SK-N-SH treated with all-trans-retinoic acid at 6 μM for 48 hours (cell line): ENCODE measurements at regions not wholly inside any gene's neighbourhood (a gene's known extent, or its start where the extent isn't known, plus 50 kb on each side); places are given as distances from the start of the nearest gene placed in this dataset.

Source experiments
- ARNTL ChIP-seq: fragments of 450-650 bp; formaldehyde crosslinking; IDR thresholded peaks from 2 replicates; pipeline ENCODE4 v1.5.0; 2020; ENCODE audit warnings: low read depth, mild to moderate bottlenecking, moderate library complexity, borderline replicate concordance
- ISL1 ChIP-seq: fragments of 250-450 bp; sonication (Bioruptor Pico); IDR thresholded peaks from 2 replicates; pipeline ENCODE4 v2.1.2; 2022; ENCODE audit warnings: mild to moderate bottlenecking, moderate library complexity
- ZFP30 ChIP-seq: fragments of 450-650 bp; formaldehyde crosslinking; IDR thresholded peaks from 2 replicates; pipeline ENCODE4 v1.5.0; 2022; ENCODE audit warnings: mild to moderate bottlenecking, moderate library complexity
- ZNF8 ChIP-seq: fragments of 450-650 bp; formaldehyde crosslinking; IDR thresholded peaks from 2 replicates; pipeline ENCODE4 v1.5.0; 2020; ENCODE audit warnings: mild to moderate bottlenecking, moderate library complexity
- TF ChIP-seq, protein P1 (sequence below): fragments of 250-450 bp; sonication (Bioruptor Pico); IDR thresholded peaks from 2 replicates; pipeline ENCODE4 v1.5.1; 2021; ENCODE audit warnings: mild to moderate bottlenecking, moderate library complexity
- TF ChIP-seq, protein P2 (sequence below): fragments of 250-450 bp; sonication (Bioruptor Pico); IDR thresholded peaks from 2 replicates; pipeline ENCODE4 v1.5.0; 2020; ENCODE audit warnings: mild to moderate bottlenecking, moderate library complexity

DNA sequence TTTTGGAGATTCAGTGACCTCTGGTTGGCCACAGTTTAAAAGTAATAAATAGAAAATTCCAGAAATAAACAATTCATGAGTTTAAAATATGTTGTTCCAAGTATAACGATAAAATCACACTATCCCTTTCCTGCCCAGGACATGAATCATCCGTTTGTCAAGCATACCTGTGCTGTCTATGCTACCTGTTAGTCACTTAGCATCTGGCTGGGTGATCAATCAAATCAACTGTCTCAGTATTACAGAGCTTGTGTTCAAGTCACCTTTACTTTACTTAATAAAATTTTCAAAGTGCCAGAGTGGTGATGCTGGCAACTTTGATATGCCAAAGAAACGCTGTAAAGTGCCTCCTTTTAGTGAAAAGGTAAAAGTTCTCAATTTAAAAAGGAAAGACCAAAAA, 979.5 kb upstream of the NDST4 start:
- no peak for TF ChIP-seq ARNTL (CRISPR knock-in tag)
- TF ChIP-seq, protein P1, sequence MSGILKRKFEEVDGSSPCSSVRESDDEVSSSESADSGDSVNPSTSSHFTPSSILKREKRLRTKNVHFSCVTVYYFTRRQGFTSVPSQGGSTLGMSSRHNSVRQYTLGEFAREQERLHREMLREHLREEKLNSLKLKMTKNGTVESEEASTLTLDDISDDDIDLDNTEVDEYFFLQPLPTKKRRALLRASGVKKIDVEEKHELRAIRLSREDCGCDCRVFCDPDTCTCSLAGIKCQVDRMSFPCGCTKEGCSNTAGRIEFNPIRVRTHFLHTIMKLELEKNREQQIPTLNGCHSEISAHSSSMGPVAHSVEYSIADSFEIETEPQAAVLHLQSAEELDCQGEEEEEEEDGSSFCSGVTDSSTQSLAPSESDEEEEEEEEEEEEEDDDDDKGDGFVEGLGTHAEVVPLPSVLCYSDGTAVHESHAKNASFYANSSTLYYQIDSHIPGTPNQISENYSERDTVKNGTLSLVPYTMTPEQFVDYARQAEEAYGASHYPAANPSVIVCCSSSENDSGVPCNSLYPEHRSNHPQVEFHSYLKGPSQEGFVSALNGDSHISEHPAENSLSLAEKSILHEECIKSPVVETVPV (CRISPR knock-in tag), result no peak
- no peak for TF ChIP-seq ZFP30 (CRISPR knock-in tag)
- no peak for TF ChIP-seq ISL1 (CRISPR knock-in tag)
- no peak for TF ChIP-seq ZNF8 (CRISPR knock-in tag)
- TF ChIP-seq, protein P2, sequence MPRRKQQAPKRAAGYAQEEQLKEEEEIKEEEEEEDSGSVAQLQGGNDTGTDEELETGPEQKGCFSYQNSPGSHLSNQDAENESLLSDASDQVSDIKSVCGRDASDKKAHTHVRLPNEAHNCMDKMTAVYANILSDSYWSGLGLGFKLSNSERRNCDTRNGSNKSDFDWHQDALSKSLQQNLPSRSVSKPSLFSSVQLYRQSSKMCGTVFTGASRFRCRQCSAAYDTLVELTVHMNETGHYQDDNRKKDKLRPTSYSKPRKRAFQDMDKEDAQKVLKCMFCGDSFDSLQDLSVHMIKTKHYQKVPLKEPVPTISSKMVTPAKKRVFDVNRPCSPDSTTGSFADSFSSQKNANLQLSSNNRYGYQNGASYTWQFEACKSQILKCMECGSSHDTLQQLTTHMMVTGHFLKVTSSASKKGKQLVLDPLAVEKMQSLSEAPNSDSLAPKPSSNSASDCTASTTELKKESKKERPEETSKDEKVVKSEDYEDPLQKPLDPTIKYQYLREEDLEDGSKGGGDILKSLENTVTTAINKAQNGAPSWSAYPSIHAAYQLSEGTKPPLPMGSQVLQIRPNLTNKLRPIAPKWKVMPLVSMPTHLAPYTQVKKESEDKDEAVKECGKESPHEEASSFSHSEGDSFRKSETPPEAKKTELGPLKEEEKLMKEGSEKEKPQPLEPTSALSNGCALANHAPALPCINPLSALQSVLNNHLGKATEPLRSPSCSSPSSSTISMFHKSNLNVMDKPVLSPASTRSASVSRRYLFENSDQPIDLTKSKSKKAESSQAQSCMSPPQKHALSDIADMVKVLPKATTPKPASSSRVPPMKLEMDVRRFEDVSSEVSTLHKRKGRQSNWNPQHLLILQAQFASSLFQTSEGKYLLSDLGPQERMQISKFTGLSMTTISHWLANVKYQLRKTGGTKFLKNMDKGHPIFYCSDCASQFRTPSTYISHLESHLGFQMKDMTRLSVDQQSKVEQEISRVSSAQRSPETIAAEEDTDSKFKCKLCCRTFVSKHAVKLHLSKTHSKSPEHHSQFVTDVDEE, result no peak
